Lung microvascular endothelial cell (primary cell): ENCODE measurements at regions not wholly inside any gene's neighbourhood (a gene's known extent, or its start where the extent isn't known, plus 50 kb on each side); places are given as distances from the start of the nearest gene placed in this dataset.
A peak's percentile ranks its signal among the peaks of the same experiment; 100 is the strongest.

ENCODE experiments used
- DNase-seq, 2 donors: peaks; one replicate each; pipeline versions ENCODE4 v3.0.0 to v3.0.0-alpha.2; 2010; ENCODE audit warnings: low read depth in 2 of 2

- DNase-seq, result no peak
Measured at GRCh38 chr2:191607096-191607495, 70.8 kb upstream of the NABP1 start.

GRCh38 chr2:191610756-191611155, 67.2 kb upstream of the NABP1 start:
- DNase-seq, result no peak

- DNase-seq, result no peak
Measured at GRCh38 chr2:191611614-191612013, 66.3 kb upstream of the NABP1 start.

DNA sequence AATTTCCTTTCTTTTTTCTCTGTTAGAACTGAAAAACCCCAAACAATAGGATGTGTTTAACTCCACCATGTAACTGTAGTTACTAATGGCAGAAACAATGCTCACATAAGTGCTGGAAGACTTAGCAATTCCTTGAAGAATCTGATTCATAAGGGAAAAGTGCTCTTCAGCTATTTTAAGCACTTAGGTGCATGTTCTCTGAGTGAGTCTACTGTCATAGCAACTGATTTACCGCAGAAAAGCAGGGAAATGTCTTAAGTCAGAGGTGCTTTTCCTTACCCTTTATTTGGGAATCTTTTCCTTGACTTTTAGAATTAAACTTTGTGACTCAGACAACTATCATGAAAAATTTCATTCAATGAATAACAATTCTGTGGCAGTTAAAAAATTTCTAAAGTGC, 65.4 kb upstream of the NABP1 start:
- DNase-seq, result peak in 1 of 2 donors; percentile 88

DNA sequence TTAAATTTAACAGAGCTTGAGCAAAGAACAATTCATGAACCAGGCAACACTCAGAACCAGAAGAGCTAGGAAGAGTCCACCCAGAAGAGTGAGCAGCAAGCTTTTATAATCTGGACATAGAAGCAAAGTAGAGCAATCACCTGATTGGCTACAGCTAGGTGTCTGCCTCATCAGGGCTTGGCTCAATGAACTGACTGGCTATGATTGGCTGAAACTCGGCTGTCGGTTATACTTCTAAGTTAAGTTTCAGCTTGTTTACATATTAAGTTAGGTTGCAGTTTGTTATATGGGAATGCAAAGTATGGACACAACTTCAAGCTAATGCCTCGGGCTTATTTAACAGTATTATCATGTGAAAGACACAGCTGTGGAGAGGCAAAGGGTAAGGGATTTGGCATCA, 63.2 kb upstream of the NABP1 start:
- DNase-seq, result no peak

DNA sequence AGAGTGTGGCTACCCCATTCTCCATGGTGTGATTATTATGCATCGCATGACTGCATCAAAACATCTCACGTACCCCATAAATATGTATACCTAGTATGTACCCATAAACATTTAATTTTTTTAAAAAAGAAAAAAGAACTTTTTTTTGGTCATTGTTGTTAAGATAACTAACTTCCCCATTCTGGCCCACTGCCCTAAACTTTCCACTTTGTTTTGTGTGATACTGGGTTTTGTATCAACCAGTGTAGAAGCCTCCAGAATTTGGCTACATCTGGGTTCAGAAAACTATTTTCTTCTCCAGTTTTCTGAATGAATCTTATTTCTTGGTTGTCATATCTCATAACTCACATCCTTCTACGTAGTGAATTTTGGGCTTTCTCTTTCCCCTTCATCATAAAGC, 62.3 kb upstream of the NABP1 start:
- DNase-seq, result no peak

- DNase-seq, result peak in 1 of 2 donors; percentile 61
Measured at GRCh38 chr2:191617575-191617974, 60.4 kb upstream of the NABP1 start.

DNA sequence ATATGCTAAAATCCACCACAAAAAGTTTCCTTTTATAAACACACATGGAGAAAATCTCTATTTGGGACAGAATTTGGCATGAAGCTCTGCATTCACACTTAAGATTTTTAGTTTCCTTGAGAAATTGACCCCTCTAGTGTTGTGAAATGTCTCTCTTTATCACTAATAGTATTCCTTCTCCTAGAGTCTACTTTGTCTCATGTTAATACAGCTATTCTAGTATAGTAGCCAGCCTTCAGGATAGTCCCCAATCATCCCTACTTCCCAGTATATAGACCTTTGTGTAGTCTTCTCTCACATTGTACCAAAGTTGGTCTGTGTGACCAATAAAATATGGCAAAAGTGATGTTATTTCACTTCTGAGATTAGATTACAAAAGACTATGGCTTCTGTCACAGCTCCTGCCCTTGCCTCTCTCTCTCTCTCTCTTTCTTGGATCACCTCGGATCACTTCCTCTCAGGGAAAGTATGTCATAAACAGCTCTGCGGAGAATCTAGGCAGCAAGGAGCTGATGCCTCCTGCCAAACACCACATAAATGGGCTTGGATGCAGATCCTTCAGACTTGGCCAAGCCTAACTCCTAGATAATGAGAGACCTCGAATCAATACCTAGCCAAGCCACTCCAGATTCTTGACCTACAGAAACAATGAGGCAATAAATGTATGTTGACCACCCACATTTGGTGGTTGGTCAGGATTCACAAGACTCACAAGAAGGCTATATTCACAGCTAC, 59.7 kb upstream of the NABP1 start:
- DNase-seq, result peak in 1 of 2 donors; percentile 44

DNA sequence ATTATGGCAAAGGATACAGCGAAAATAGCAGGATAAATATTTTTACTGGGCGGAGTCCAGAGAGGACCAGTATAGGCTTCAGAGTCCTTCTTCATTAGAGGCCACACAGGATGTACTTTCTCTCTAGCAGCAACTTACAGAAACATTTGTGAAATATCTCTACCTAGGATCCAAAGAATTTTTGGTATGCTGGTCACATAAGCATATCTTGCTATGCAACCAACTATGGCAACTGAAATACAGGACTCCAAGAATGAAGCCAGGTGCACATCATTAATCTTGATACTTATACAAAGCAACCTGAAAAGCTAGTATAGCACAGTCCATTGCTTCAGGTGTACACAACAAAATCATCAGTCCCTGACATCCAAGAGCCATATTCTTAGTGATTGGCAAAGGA, 59.1 kb upstream of the NABP1 start:
- DNase-seq, result no peak

- no peak for DNase-seq
Measured at GRCh38 chr2:191620144-191620543, 57.8 kb upstream of the NABP1 start.

DNA sequence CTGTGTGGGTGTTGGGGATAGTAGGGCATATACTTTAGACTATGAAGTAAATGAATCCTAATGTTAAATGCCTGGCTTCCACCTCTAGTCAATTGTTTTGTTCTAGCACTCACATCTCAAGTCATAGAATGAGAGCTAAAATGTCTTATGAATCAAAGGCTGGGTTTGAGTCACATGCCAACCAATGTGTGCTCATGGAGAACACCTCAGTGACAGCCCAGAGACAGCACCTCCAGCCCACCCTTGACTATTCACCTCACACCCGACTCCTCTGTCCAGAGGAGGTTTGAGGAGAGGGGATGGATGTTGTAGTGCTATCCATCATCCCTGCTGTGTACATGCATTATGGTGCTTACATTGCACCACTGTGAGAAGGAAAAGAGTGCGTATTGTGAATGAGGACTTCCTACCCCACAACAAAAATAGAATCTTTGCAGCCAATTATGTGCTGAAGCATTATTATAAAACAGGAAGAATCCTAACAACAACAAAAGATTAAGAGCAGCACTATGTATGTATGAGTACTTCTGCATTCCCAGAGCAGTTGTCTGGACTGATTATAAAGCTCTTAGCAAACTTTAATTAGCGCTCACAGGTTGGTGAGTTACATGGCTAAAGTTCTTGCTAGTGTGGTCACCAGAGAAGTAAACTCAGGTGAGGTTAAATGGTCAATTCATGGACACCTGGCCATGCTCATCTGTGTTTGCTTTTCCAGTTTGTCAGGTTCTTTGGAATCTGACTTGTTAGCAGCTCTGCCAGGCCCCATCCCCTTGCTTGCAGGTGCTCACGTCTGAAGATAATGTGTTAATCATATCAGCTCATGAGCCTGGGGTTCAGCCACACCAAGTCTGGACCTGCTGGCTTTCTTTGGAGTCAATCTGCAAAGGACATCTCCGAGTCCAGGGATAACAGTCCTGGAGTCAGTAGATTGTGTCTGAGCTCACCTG, 55.3 kb upstream of the NABP1 start:
- DNase-seq, result no peak

DNA sequence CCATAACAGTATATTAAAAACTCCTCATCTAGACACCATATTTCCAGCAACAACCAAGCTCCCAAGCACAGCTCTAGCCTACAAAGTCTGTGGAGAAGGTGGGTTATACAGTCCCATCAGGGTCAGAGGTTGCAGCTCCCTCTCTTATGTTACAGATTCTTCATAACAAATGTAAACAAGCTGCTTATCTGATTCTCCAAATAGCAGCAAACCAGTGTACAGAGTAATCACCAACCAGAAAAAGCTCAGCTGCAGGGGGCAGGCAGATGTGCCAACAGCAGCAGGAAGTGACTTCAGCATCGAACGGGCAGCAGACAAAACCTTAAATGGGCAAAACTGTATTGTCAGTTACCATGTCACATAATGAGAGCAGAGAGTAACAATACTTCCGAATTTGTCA, 52.9 kb upstream of the NABP1 start:
- peak; percentile 87 to 89 for DNase-seq

DNA sequence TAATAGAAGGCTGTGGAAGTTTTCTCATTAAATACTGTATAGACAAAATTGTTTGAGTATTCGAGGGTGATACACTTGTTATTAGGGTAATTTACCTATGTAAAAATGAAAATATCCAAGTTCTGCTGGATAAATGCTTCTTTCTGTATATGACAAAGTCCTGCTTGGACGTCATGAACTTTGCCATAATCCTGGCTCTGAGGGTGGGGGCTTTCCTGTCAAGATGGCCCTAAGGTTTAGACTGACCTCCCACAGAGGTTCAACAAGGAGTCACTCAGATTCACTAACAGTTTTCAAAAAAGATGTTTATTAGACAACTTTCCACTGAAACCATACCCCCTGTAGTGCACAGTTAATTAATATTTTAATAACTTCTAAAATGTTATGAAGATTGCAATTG, 52.5 kb upstream of the NABP1 start:
- DNase-seq, result no peak

DNA sequence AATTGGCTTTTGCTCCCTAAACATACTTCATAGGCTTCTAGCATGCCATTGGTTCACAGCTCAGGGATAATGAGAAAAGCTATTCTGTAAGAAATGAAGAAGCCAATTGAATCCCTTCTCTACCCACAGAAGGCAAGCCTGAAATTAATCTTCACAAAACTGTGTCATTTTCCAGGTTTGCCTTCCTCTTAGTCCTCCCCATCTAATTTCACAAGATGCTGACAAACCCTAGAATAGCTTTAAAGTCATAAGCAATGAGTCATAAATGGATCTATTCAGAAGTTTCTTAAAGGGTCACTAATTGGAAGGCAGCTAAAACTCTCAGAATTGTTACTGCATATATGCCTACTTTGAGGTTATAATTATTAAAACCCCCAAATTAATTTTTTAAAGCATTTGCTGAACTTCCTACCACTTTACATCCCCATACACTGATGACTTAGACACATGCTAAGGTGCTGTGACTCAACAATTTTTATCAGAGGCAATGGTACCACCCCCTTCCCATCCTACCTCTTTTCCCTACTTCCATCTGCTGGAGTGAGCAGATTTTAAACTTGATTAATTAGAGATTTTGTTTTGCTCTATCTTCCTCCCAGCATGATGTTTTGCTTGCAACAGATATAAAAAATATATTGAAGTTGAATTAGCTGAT, 51.3 kb upstream of the NABP1 start:
- DNase-seq, result peak in 1 of 2 donors; percentile 41

DNA sequence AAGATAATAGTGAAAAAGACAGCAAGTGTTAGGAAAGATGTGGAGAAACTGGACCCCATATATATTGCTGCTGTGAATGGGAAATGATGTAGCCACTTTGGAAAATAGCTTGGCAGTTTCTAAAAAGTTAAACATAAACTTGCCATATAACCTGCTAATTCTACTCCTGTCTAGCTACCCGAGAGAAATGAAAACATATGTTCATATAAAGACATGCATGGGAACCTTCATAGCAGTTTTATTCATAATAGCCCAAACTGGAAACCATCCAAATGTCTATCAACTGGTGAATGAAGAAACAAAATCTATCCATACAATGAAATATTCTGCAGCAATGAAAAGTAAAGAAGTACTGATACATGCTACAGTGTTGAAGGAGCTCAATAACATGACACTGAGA, 50.4 kb upstream of the NABP1 start:
- peak in 1 of 2 donors; percentile 9 for DNase-seq
